Hematopoietic multipotent progenitor cell treated with erythropoietin and hydrocortisone succinate and interleukin-3 and kit ligand, for 6 days (in vitro differentiated cells): ENCODE measurements at regions not wholly inside any gene's neighbourhood (a gene's known extent, or its start where the extent isn't known, plus 50 kb on each side); places are given as distances from the start of the nearest gene placed in this dataset.

Experiments used
- DNase-seq: peaks from one replicate; pipeline ENCODE4 v3.0.0-alpha.2; 2015

- DNase-seq, result no peak
Measured at GRCh38 chr11:24312464-24313238, 184.2 kb upstream of the LUZP2 start.

GRCh38 chr11:24321229-24321628, 175.6 kb upstream of the LUZP2 start:
- no peak for DNase-seq

- DNase-seq, result no peak
Measured at GRCh38 chr11:24324211-24324610, 172.6 kb upstream of the LUZP2 start.

- DNase-seq, result no peak
Measured at GRCh38 chr11:24344222-24344621, 152.6 kb upstream of the LUZP2 start.

- no peak for DNase-seq
Measured at GRCh38 chr11:24348908-24349307, 147.9 kb upstream of the LUZP2 start.

GRCh38 chr11:24351179-24351578, 145.7 kb upstream of the LUZP2 start:
- no peak for DNase-seq

- no peak for DNase-seq
Measured at GRCh38 chr11:24356501-24356900, 140.4 kb upstream of the LUZP2 start.

- no peak for DNase-seq
Measured at GRCh38 chr11:24357620-24358410, 139.0 kb upstream of the LUZP2 start.

- no peak for DNase-seq
Measured at GRCh38 chr11:24372491-24372890, 124.4 kb upstream of the LUZP2 start.

- no peak for DNase-seq
Measured at GRCh38 chr11:24373516-24373915, 123.3 kb upstream of the LUZP2 start.

GRCh38 chr11:24375351-24375750, 121.5 kb upstream of the LUZP2 start:
- no peak for DNase-seq

- DNase-seq, result no peak
Measured at GRCh38 chr11:24375931-24376330, 120.9 kb upstream of the LUZP2 start.

- DNase-seq, result no peak
Measured at GRCh38 chr11:24383137-24383536, 113.7 kb upstream of the LUZP2 start.

- DNase-seq, result no peak
Measured at GRCh38 chr11:24384240-24384639, 112.6 kb upstream of the LUZP2 start.

- peak; percentile 45 for DNase-seq
Measured at GRCh38 chr11:24386546-24387397, 110.1 kb upstream of the LUZP2 start.

- no peak for DNase-seq
Measured at GRCh38 chr11:24389575-24389974, 107.3 kb upstream of the LUZP2 start.

- DNase-seq, result no peak
Measured at GRCh38 chr11:24390016-24390415, 106.8 kb upstream of the LUZP2 start.

GRCh38 chr11:24390762-24391161, 106.1 kb upstream of the LUZP2 start:
- no peak for DNase-seq

GRCh38 chr11:24391167-24391566, 105.7 kb upstream of the LUZP2 start:
- DNase-seq, result peak; percentile 2

GRCh38 chr11:24400059-24400665, 96.7 kb upstream of the LUZP2 start:
- no peak for DNase-seq

- DNase-seq, result no peak
Measured at GRCh38 chr11:24406389-24406788, 90.5 kb upstream of the LUZP2 start.

- no peak for DNase-seq
Measured at GRCh38 chr11:24406980-24407379, 89.9 kb upstream of the LUZP2 start.

- no peak for DNase-seq
Measured at GRCh38 chr11:24407733-24408132, 89.1 kb upstream of the LUZP2 start.
